Liver (tissue), 8 donors: ENCODE measurements at regions not wholly inside any gene's neighbourhood (a gene's known extent, or its start where the extent isn't known, plus 50 kb on each side); places are given as distances from the start of the nearest gene placed in this dataset.

Experiments
- DNase-seq: peaks from one replicate; pipeline ENCODE4 v3.0.0-alpha.2; 2017; ENCODE audit warnings: low spot score
- H3K27ac ChIP-seq, 2 donors: one replicate each; pipeline ENCODE4 v1.7.0; 2013; ENCODE audit warnings: inconsistent platforms in 2 of 2, low read length in 2 of 2, control low read depth in 1 of 2, low read depth in 1 of 2, mild to moderate bottlenecking in 1 of 2
- H3K27me3 ChIP-seq, 4 donors: one replicate each; pipeline versions ENCODE4 v1.6.1 to v1.7.0; 2013; ENCODE audit warnings: low read length in 3 of 4, inconsistent platforms in 1 of 4, mild to moderate bottlenecking in 1 of 4, moderate library complexity in 1 of 4; ENCODE audit not compliant: control insufficient read depth in 4 of 4, insufficient read depth in 4 of 4
- H3K36me3 ChIP-seq, 4 donors: one replicate each; pipeline versions ENCODE4 v1.6.1 to v1.7.0; 2013; ENCODE audit warnings: low read length in 3 of 4, mild to moderate bottlenecking in 3 of 4, low read depth in 1 of 4, moderate library complexity in 1 of 4; ENCODE audit not compliant: control insufficient read depth in 4 of 4, insufficient read depth in 3 of 4
- H3K4me1 ChIP-seq, 4 donors: one replicate each; pipeline versions ENCODE4 v1.6.1 to v1.7.0; 2013; ENCODE audit warnings: low read length in 3 of 4, mild to moderate bottlenecking in 3 of 4, moderate library complexity in 1 of 4; ENCODE audit not compliant: control insufficient read depth in 4 of 4, insufficient read depth in 4 of 4
- H3K4me3 ChIP-seq, 3 donors: one replicate each; pipeline versions ENCODE4 v1.6.1 to v1.7.0; 2013; ENCODE audit warnings: low read length in 3 of 3, control low read depth in 1 of 3, low read depth in 1 of 3, mild to moderate bottlenecking in 1 of 3
- H3K9ac ChIP-seq, 2 donors: one replicate each; pipeline ENCODE4 v1.7.0; 2013; ENCODE audit warnings: low read length in 2 of 2, mild to moderate bottlenecking in 2 of 2, moderate library complexity in 2 of 2, control low read depth in 1 of 2, low read depth in 1 of 2
- H3K9me3 ChIP-seq, 4 donors: one replicate each; pipeline versions ENCODE4 v1.6.1 to v1.7.0; 2013; ENCODE audit warnings: low read length in 3 of 4; ENCODE audit not compliant: control insufficient read depth in 4 of 4
- CTCF ChIP-seq: fragments of 150-350 bp; IDR thresholded peaks from 2 replicates; pipeline ENCODE4 v1.5.1; 2017; ENCODE audit warnings: improper control_type of control experiment, low read depth, low read length; ENCODE audit not compliant: missing input control
- EGR1 ChIP-seq, 2 donors: IDR thresholded peaks; 2 replicates each; pipeline ENCODE4 v1.6.1; 2016 to 2018; ENCODE audit warnings: antibody characterized with exemption in 2 of 2, low read depth in 2 of 2
- FOXA1 ChIP-seq: IDR thresholded peaks from 2 replicates; pipeline ENCODE4 v1.6.1; 2016; ENCODE audit warnings: antibody characterized with exemption
- FOXA2 ChIP-seq: IDR thresholded peaks from 2 replicates; pipeline ENCODE4 v1.6.1; 2016; ENCODE audit warnings: antibody characterized with exemption
- GABPA ChIP-seq, 2 donors: IDR thresholded peaks in 1 of 2; conservative IDR thresholded peaks in 1 of 2; 2 replicates each; pipeline ENCODE4 v1.6.1; 2016; ENCODE audit warnings: antibody characterized with exemption in 2 of 2, mild to moderate bottlenecking in 1 of 2, moderate library complexity in 1 of 2
- HNF4A ChIP-seq, 2 donors: conservative IDR thresholded peaks; 2 replicates each; pipeline ENCODE4 v1.6.1; 2016; ENCODE audit warnings: antibody characterized with exemption in 2 of 2, mild to moderate bottlenecking in 2 of 2
- JUND ChIP-seq, 2 donors: IDR thresholded peaks; 2 replicates each; pipeline ENCODE4 v1.6.1; 2016; ENCODE audit warnings: antibody characterized with exemption in 2 of 2
- RAD21 ChIP-seq, 2 donors: IDR thresholded peaks; 2 replicates each; pipeline ENCODE4 v1.6.1; 2016; ENCODE audit warnings: antibody characterized with exemption in 2 of 2, mild to moderate bottlenecking in 2 of 2
- SP1 ChIP-seq: IDR thresholded peaks from 2 replicates; pipeline ENCODE4 v1.6.1; 2018; ENCODE audit warnings: antibody characterized with exemption, mild to moderate bottlenecking
- TAF1 ChIP-seq: conservative IDR thresholded peaks from 2 replicates; pipeline ENCODE4 v1.6.1; 2016; ENCODE audit warnings: antibody characterized with exemption, mild to moderate bottlenecking
- ZBTB33 ChIP-seq: IDR thresholded peaks from 2 replicates; pipeline ENCODE4 v1.6.1; 2016; ENCODE audit warnings: antibody characterized with exemption
- WGBS: extraction: QIAGEN DNeasy Blood & Tissue Kit; methylation state at CpG from one replicate; pipeline ENCODE4 v1.1.7; 2013; 5-methylcytosine and 5-hydroxymethylcytosine counted together
- TF ChIP-seq, protein P1 (sequence below): IDR thresholded peaks from 2 replicates; pipeline ENCODE4 v1.6.1; 2016; ENCODE audit warnings: antibody characterized with exemption
- donor health status: healthy.
- donor health status: healthy.
- donor health status: healthy.
- donor health status: healthy.
- donor health status: healthy.

GRCh38 chr7:71005109-71005508, 126.8 kb upstream of the GALNT17 start:
- no peak overlapping the region for H3K9ac ChIP-seq
- no peak for DNase-seq
- no peak overlapping the region for H3K4me3 ChIP-seq
- no peaks in the 10 kb centered on the region for H3K4me1 ChIP-seq
- no peak for TF ChIP-seq GABPA (IDR thresholded peaks at IDR 0.05 in 1 of 2, conservative IDR thresholded peaks at IDR 0.05 in 1 of 2)
- no peak for TF ChIP-seq CTCF
- no peak for TF ChIP-seq HNF4A (conservative IDR thresholded peaks at IDR 0.05)
- no peak for TF ChIP-seq ZBTB33
- TF ChIP-seq EGR1 (IDR thresholded peaks at IDR 0.05; ENCODE audit: low read depth in 2 of 2), result no peak
- H3K27ac ChIP-seq, result no peak overlapping the region
- H3K36me3 ChIP-seq, result no peaks in the 10 kb centered on the region
- peaks cover 2 to 16% (median 3%) of the 10 kb centered on the region in 4 donors for H3K9me3 ChIP-seq
- 67% methylated on average over 5 of the region's 5 CpGs for WGBS
- H3K27me3 ChIP-seq, result peaks cover 0 to 8% (median 1%) of the 10 kb centered on the region in 4 donors

DNA sequence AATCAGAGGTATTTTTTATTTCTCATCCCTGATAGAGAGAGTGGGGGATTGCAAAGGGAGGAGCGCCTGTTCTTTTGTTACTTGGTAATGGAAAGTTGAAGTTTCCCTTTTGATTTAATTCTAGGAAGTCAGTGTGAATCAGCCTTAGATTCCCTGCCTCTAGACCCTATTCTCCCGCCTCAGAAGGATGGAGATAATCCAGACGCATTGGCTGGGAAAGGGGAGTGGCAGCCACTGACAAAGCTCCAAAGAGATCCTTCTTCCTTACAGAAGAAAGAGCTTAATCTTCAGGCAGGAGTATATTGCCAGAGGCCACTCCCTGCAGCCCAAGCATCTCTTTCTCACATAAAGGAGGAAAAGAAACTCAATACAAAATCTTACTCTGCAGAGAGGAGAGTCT, 122.3 kb upstream of the GALNT17 start:
- H3K4me3 ChIP-seq, result no peak overlapping the region
- H3K9me3 ChIP-seq, result peaks cover 0 to 8% (median 0%) of the 10 kb centered on the region in 4 donors
- no peak overlapping the region for H3K27ac ChIP-seq
- DNase-seq, result no peak
- no peaks in the 10 kb centered on the region for H3K36me3 ChIP-seq
- no peaks in the 10 kb centered on the region for H3K4me1 ChIP-seq
- TF ChIP-seq SP1, result no peak
- no peak for TF ChIP-seq FOXA1
- no peak for TF ChIP-seq RAD21 (IDR thresholded peaks at IDR 0.05)
- TF ChIP-seq, protein P1, sequence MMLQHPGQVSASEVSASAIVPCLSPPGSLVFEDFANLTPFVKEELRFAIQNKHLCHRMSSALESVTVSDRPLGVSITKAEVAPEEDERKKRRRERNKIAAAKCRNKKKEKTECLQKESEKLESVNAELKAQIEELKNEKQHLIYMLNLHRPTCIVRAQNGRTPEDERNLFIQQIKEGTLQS, result no peak
- no peak for TF ChIP-seq ZBTB33
- TF ChIP-seq TAF1, result no peak
- TF ChIP-seq JUND (IDR thresholded peaks at IDR 0.05), result no peak
- no peak for TF ChIP-seq GABPA (IDR thresholded peaks at IDR 0.05 in 1 of 2, conservative IDR thresholded peaks at IDR 0.05 in 1 of 2)
- no peak for TF ChIP-seq CTCF
- no peak for TF ChIP-seq FOXA2
- TF ChIP-seq HNF4A (conservative IDR thresholded peaks at IDR 0.05), result no peak
- 76% methylated on average over 3 of the region's 3 CpGs for WGBS
- peaks cover 0 to 3% (median 2%) of the 10 kb centered on the region in 4 donors for H3K27me3 ChIP-seq
- H3K9ac ChIP-seq, result no peak overlapping the region
